ENCODE measurements at regions not wholly inside any gene's neighbourhood (a gene's known extent, or its start where the extent isn't known, plus 50 kb on each side); places are given as distances from the start of the nearest gene placed in this dataset.

- DNase-seq: no peak
Measured at GRCh38 chr2:136363470-136363869, 245.5 kb upstream of the CXCR4 start.

- no peak for DNase-seq
Measured at GRCh38 chr2:136362676-136363390, 244.9 kb upstream of the CXCR4 start.

GRCh38 chr2:136361521-136361920, 243.6 kb upstream of the CXCR4 start:
- DNase-seq: no peak

GRCh38 chr2:136360790-136361189, 242.8 kb upstream of the CXCR4 start:
- no peak for DNase-seq

GRCh38 chr2:136359121-136359965, 241.4 kb upstream of the CXCR4 start:
- no peak for DNase-seq

GRCh38 chr2:136358576-136358975, 240.6 kb upstream of the CXCR4 start:
- DNase-seq: no peak

GRCh38 chr2:136357007-136357380, 239.0 kb upstream of the CXCR4 start:
- DNase-seq: no peak

GRCh38 chr2:136356125-136357006, 238.4 kb upstream of the CXCR4 start:
- no peak for DNase-seq

- DNase-seq: no peak
Measured at GRCh38 chr2:136351684-136352083, 233.7 kb upstream of the CXCR4 start.

- DNase-seq: no peak
Measured at GRCh38 chr2:136347981-136348380, 230.0 kb upstream of the CXCR4 start.

GRCh38 chr2:136344339-136344738, 226.4 kb upstream of the CXCR4 start:
- no peak for DNase-seq

- DNase-seq: no peak
Measured at GRCh38 chr2:136342138-136342537, 224.2 kb upstream of the CXCR4 start.

- DNase-seq: peak; percentile 26 to 43
Measured at GRCh38 chr2:136334967-136335366, 217.0 kb upstream of the CXCR4 start.

- no peak for DNase-seq
Measured at GRCh38 chr2:136332436-136333095, 214.6 kb upstream of the CXCR4 start.

- DNase-seq: peak; percentile 40 to 45
Measured at GRCh38 chr2:136331226-136331625, 213.3 kb upstream of the CXCR4 start.

- no peak for DNase-seq
Measured at GRCh38 chr2:136328207-136328795, 210.4 kb upstream of the CXCR4 start.

- no peak for DNase-seq
Measured at GRCh38 chr2:136327162-136327852, 209.4 kb upstream of the CXCR4 start.

- DNase-seq: peak; percentile 52 to 76
Measured at GRCh38 chr2:136325844-136326331, 207.9 kb upstream of the CXCR4 start.

- peak; percentile 67 to 75 for DNase-seq
Measured at GRCh38 chr2:136324966-136325365, 207.0 kb upstream of the CXCR4 start.

- no peak for DNase-seq
Measured at GRCh38 chr2:136323935-136324334, 206.0 kb upstream of the CXCR4 start.

GRCh38 chr2:136323195-136323594, 205.2 kb upstream of the CXCR4 start:
- DNase-seq: no peak

Measured in inflammatory macrophage treated with lipopolysaccharide for 1 hour (primary cell).